Peyer's patch (tissue), 4 donors: ENCODE measurements at regions not wholly inside any gene's neighbourhood (a gene's known extent, or its start where the extent isn't known, plus 50 kb on each side); places are given as distances from the start of the nearest gene placed in this dataset.

ENCODE experiments used
- CTCF ChIP-seq, 6 experiments: fragments of 450-650 bp in 4 of 6; fragments of 200-600 bp in 2 of 6; sonication (generic) in 1 of 6; IDR thresholded peaks; one replicate each; pipeline ENCODE4 v1.5.1; 2017 to 2019; ENCODE audit warnings: antibody characterized with exemption in 6 of 6, mild to moderate bottlenecking in 3 of 6, moderate library complexity in 1 of 6
- POLR2A ChIP-seq, 2 donors: fragments of 450-650 bp; IDR thresholded peaks; one replicate each; pipeline ENCODE4 v1.5.1; 2017; ENCODE audit warnings: antibody characterized with exemption in 2 of 2, mild to moderate bottlenecking in 2 of 2, moderate library complexity in 2 of 2

GRCh38 chr17:63082273-63082861 lies 116.3 kb downstream of the TANC2 start:
- TF ChIP-seq CTCF (IDR thresholded peaks at IDR 0.05) (peak in 4 of 6 experiments; percentile 28 to 49 (median 35)), POLR2A (IDR thresholded peaks at IDR 0.05) (no peak)
